ENCODE measurements at regions not wholly inside any gene's neighbourhood (a gene's known extent, or its start where the extent isn't known, plus 50 kb on each side); places are given as distances from the start of the nearest gene placed in this dataset.
"Not testable (repeated sequence)": the region's sequence is repeated elsewhere in the genome, so short reads cannot be mapped to it uniquely, and the experiment has no call there.

GRCh38 chr14:106738598-106739258, 1212.3 kb downstream of the TMEM121 start:
- not testable (repeated sequence) for H3K27me3 ChIP-seq (replicated peaks; ENCODE audit: control insufficient read depth, insufficient read depth, low read length, poor library complexity, severe bottlenecking); H3K4me1 ChIP-seq (ENCODE audit: control insufficient read depth, insufficient read depth, low read length, poor library complexity, severe bottlenecking); H3K9me3 ChIP-seq (ENCODE audit: control insufficient read depth, low read length); H3K27ac ChIP-seq (ENCODE audit: insufficient read depth, low read length, poor library complexity, severe bottlenecking); DNase-seq; H3K4me3 ChIP-seq (ENCODE audit: insufficient read depth, low read depth, low read length, poor library complexity, severe bottlenecking); H3K36me3 ChIP-seq (ENCODE audit: control insufficient read depth, insufficient read depth, low read length)

GRCh38 chr14:106741086-106741827, 1214.9 kb downstream of the TMEM121 start:
- H3K9me3 ChIP-seq (ENCODE audit: control insufficient read depth, low read length); H3K27ac ChIP-seq (ENCODE audit: insufficient read depth, low read length, poor library complexity, severe bottlenecking); H3K4me1 ChIP-seq (ENCODE audit: control insufficient read depth, insufficient read depth, low read length, poor library complexity, severe bottlenecking); H3K27me3 ChIP-seq (replicated peaks; ENCODE audit: control insufficient read depth, insufficient read depth, low read length, poor library complexity, severe bottlenecking); H3K36me3 ChIP-seq (ENCODE audit: control insufficient read depth, insufficient read depth, low read length); H3K4me3 ChIP-seq (ENCODE audit: insufficient read depth, low read depth, low read length, poor library complexity, severe bottlenecking): not testable (repeated sequence)
- peak in 1 of 3 donors; percentile 50 for DNase-seq

- not testable (repeated sequence) for H3K4me1 ChIP-seq (ENCODE audit: control insufficient read depth, insufficient read depth, low read length, poor library complexity, severe bottlenecking); DNase-seq; H3K27me3 ChIP-seq (replicated peaks; ENCODE audit: control insufficient read depth, insufficient read depth, low read length, poor library complexity, severe bottlenecking); H3K27ac ChIP-seq (ENCODE audit: insufficient read depth, low read length, poor library complexity, severe bottlenecking); H3K36me3 ChIP-seq (ENCODE audit: control insufficient read depth, insufficient read depth, low read length); H3K4me3 ChIP-seq (ENCODE audit: insufficient read depth, low read depth, low read length, poor library complexity, severe bottlenecking); H3K9me3 ChIP-seq (ENCODE audit: control insufficient read depth, low read length)
These were observed 1218.8 kb downstream of the TMEM121 start for GRCh38 chr14:106745016-106745767.

GRCh38 chr14:106750089-106750488, 1223.7 kb downstream of the TMEM121 start:
- not testable (repeated sequence) for H3K4me1 ChIP-seq (ENCODE audit: control insufficient read depth, insufficient read depth, low read length, poor library complexity, severe bottlenecking); H3K27me3 ChIP-seq (replicated peaks; ENCODE audit: control insufficient read depth, insufficient read depth, low read length, poor library complexity, severe bottlenecking); H3K27ac ChIP-seq (ENCODE audit: insufficient read depth, low read length, poor library complexity, severe bottlenecking); H3K4me3 ChIP-seq (ENCODE audit: insufficient read depth, low read depth, low read length, poor library complexity, severe bottlenecking); H3K36me3 ChIP-seq (ENCODE audit: control insufficient read depth, insufficient read depth, low read length); H3K9me3 ChIP-seq (ENCODE audit: control insufficient read depth, low read length); DNase-seq

- H3K9me3 ChIP-seq (ENCODE audit: control insufficient read depth, low read length); H3K27me3 ChIP-seq (replicated peaks; ENCODE audit: control insufficient read depth, insufficient read depth, low read length, poor library complexity, severe bottlenecking); H3K36me3 ChIP-seq (ENCODE audit: control insufficient read depth, insufficient read depth, low read length); H3K27ac ChIP-seq (ENCODE audit: insufficient read depth, low read length, poor library complexity, severe bottlenecking); H3K4me3 ChIP-seq (ENCODE audit: insufficient read depth, low read depth, low read length, poor library complexity, severe bottlenecking); DNase-seq; H3K4me1 ChIP-seq (ENCODE audit: control insufficient read depth, insufficient read depth, low read length, poor library complexity, severe bottlenecking): not testable (repeated sequence)
These were observed 1227.4 kb downstream of the TMEM121 start for GRCh38 chr14:106753751-106754150.

- not testable (repeated sequence) for H3K9me3 ChIP-seq (ENCODE audit: control insufficient read depth, low read length); H3K36me3 ChIP-seq (ENCODE audit: control insufficient read depth, insufficient read depth, low read length); H3K27me3 ChIP-seq (replicated peaks; ENCODE audit: control insufficient read depth, insufficient read depth, low read length, poor library complexity, severe bottlenecking); H3K27ac ChIP-seq (ENCODE audit: insufficient read depth, low read length, poor library complexity, severe bottlenecking); H3K4me1 ChIP-seq (ENCODE audit: control insufficient read depth, insufficient read depth, low read length, poor library complexity, severe bottlenecking); DNase-seq; H3K4me3 ChIP-seq (ENCODE audit: insufficient read depth, low read depth, low read length, poor library complexity, severe bottlenecking)
These were observed 1231.1 kb downstream of the TMEM121 start for GRCh38 chr14:106757444-106757843.

- not testable (repeated sequence) for H3K27ac ChIP-seq (ENCODE audit: insufficient read depth, low read length, poor library complexity, severe bottlenecking); DNase-seq; H3K4me3 ChIP-seq (ENCODE audit: insufficient read depth, low read depth, low read length, poor library complexity, severe bottlenecking); H3K4me1 ChIP-seq (ENCODE audit: control insufficient read depth, insufficient read depth, low read length, poor library complexity, severe bottlenecking); H3K36me3 ChIP-seq (ENCODE audit: control insufficient read depth, insufficient read depth, low read length); H3K27me3 ChIP-seq (replicated peaks; ENCODE audit: control insufficient read depth, insufficient read depth, low read length, poor library complexity, severe bottlenecking); H3K9me3 ChIP-seq (ENCODE audit: control insufficient read depth, low read length)
These were observed 1235.8 kb downstream of the TMEM121 start for GRCh38 chr14:106761886-106762816.

GRCh38 chr14:106764968-106765369, 1238.6 kb downstream of the TMEM121 start:
- H3K9me3 ChIP-seq (ENCODE audit: control insufficient read depth, low read length); H3K27me3 ChIP-seq (replicated peaks; ENCODE audit: control insufficient read depth, insufficient read depth, low read length, poor library complexity, severe bottlenecking); H3K36me3 ChIP-seq (ENCODE audit: control insufficient read depth, insufficient read depth, low read length); H3K4me1 ChIP-seq (ENCODE audit: control insufficient read depth, insufficient read depth, low read length, poor library complexity, severe bottlenecking); H3K27ac ChIP-seq (ENCODE audit: insufficient read depth, low read length, poor library complexity, severe bottlenecking); H3K4me3 ChIP-seq (ENCODE audit: insufficient read depth, low read depth, low read length, poor library complexity, severe bottlenecking): not testable (repeated sequence)
- DNase-seq = peak in 1 of 3 donors; percentile 6

- H3K4me1 ChIP-seq (ENCODE audit: control insufficient read depth, insufficient read depth, low read length, poor library complexity, severe bottlenecking) = peaks cover 10% of the 10 kb centered on the region
- no peaks in the 10 kb centered on the region for H3K27me3 ChIP-seq (replicated peaks; ENCODE audit: control insufficient read depth, insufficient read depth, low read length, poor library complexity, severe bottlenecking)
- DNase-seq = no peak
- H3K4me3 ChIP-seq (ENCODE audit: insufficient read depth, low read depth, low read length, poor library complexity, severe bottlenecking) = no peak overlapping the region
- H3K27ac ChIP-seq (ENCODE audit: insufficient read depth, low read length, poor library complexity, severe bottlenecking) = no peak overlapping the region
- no peaks in the 10 kb centered on the region for H3K36me3 ChIP-seq (ENCODE audit: control insufficient read depth, insufficient read depth, low read length)
- no peaks in the 10 kb centered on the region for H3K9me3 ChIP-seq (ENCODE audit: control insufficient read depth, low read length)
These were observed 1239.8 kb downstream of the TMEM121 start for GRCh38 chr14:106766145-106766544.

All from effector memory CD4-positive, alpha-beta T cell (primary cell).